ENCODE measurements at regions not wholly inside any gene's neighbourhood (a gene's known extent, or its start where the extent isn't known, plus 50 kb on each side); places are given as distances from the start of the nearest gene placed in this dataset.

DNA sequence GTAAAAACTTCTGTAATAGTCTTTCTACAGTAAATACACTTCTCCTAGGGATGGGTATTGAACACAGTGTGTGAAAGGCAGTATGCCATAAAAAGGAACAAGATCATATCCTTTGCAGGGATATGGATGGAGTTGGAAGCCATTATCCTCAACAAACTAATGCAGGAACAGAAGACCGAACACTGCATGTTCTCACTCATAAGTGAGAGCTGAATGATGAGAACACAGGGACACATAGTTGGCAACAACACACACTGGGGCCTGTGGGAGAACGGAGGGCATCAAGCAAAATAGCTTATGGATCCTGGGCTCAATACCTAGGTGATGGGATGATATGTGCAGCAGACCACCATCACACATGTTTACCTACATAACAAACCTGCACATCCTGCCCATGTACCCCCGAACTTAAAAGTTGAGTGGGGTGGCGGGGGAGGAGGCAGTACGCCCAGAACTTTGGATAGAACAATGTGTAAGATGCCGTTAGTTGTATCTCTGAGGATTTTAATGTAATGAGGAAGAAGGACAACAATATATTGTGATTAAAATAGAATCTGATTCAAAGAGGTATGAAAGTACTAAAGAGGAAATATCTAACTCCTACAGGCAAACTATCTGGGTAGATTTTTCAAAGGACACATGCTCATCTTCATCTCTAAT lies 183.2 kb downstream of the NDFIP2 start:
- no peak for DNase-seq (ENCODE audit: low spot score)

DNA sequence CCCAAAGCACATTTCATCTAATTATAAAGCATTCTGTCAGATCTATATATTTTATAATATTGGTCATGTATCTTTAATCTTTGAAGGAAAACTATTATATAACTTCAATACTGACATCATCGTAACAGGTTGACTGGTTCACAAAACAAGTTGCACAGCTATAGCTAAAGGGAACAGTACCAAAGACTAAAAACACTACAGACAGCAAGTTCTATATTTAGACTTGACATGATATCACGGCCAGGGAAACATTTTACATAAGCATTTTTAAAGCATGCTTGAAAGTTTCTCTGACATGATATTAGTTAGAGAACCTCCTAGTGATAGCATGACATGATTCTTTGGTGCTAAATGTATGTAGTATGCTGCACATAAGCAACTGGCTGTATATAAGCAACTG lies 182.5 kb downstream of the NDFIP2 start:
- DNase-seq (ENCODE audit: low spot score) = no peak

- DNase-seq (ENCODE audit: low spot score) = no peak
Observed at GRCh38 chr13:79662882-79663281, 181.9 kb downstream of the NDFIP2 start.

- DNase-seq (ENCODE audit: low spot score) = no peak
Observed at GRCh38 chr13:79660361-79660760, 179.4 kb downstream of the NDFIP2 start.

- no peak for DNase-seq (ENCODE audit: low spot score)
Observed at GRCh38 chr13:79659121-79659521, 178.2 kb downstream of the NDFIP2 start.

GRCh38 chr13:79658333-79658975 lies 177.5 kb downstream of the NDFIP2 start:
- no peak for DNase-seq (ENCODE audit: low spot score)

DNA sequence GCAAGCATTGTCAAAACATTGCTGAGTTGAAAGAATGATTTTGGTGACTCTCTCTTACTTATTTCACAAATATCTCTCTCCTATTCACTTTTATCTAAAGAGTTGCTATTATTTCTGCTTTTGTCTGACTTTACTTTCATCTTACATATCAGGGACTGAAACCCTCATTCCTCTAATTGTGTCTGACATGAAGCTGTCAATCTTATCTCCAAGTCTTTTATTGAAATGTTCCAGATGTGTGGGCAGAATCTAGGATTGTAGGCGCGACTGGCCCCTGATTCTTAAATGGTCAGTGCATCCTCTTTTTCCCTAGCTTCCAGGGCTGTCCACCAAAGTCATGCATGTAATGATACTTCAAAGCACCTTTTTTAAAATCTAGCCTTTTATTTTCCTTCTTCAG lies 174.6 kb downstream of the NDFIP2 start:
- no peak for DNase-seq (ENCODE audit: low spot score)

DNA sequence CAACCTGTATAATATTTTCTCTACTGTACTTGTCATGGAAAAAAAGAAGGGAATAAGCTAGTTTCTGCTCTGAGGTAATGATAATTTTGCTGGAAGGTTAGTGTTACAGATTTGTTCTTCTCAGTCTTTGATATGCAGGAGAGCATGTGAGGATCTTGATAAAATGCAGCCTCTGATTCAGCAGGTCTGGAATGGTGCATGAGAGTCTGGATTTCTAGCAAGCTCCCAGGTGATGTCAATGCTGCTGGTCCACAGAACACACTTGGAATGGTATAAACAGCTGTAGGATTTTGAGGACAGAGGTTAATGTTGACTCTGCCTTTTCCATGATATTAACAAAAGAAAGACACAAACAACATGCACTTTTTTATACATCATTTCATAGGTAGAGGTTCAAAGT lies 173.6 kb downstream of the NDFIP2 start:
- DNase-seq (ENCODE audit: low spot score) = no peak

DNA sequence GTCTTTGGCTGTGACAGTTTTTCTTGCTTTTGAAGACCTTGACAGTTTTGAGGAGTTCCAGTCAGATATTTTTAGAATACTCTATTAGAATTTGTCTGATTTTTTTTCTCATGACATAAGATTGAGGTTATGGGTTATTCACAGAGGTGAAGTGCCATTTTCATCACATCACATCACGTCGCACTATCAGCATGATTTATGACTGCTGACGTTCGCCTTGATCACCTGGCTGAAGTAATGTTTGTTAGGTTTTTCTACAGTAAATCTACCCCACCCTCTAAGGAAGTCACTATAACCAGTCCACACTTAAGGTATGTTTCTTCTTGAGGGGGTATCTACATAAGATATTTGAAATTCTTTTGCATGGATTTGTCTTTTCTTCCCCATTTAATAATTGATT lies 169.7 kb downstream of the NDFIP2 start:
- DNase-seq (ENCODE audit: low spot score) = no peak

DNA sequence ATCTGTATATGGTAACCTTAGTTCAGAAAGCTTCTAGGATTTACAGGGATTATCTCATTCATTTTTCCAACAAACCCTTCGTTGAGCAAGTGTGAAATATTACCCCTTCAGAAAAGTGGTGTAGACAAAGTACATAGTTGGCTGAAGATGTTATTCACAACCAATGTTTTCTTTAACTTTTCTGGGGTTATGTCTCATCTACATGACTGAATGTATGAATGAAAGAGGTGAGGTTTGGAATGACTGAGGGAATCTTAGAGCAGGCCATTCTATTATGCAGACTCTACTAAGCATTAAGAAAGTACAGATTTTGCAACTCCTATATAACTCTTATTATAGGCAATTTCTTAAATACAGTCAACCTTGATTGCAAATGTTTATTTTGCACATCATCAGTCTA lies 167.2 kb downstream of the NDFIP2 start:
- no peak for DNase-seq (ENCODE audit: low spot score)

DNA sequence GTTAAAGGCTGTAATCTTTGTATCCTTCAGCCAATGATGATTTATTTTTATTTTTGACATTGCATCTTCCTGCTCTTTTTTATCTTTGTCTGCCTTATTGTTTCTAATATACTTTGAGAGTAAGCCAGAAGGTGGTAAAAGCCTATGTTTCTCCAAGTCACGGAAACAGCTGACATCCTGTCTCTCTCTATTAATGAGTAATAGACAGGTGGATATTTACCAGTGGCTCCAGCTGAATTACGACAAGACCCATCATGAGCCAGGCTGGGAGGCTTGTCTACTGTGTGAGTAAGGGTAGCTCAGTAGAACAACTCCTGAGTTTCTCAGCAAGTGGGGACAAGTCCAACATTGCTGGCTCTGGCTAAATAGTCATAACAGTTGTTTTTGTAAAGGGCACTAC lies 166.6 kb downstream of the NDFIP2 start:
- DNase-seq (ENCODE audit: low spot score) = no peak

GRCh38 chr13:79646880-79647279 lies 165.9 kb downstream of the NDFIP2 start:
- DNase-seq (ENCODE audit: low spot score) = no peak

- DNase-seq (ENCODE audit: low spot score) = no peak
Observed at GRCh38 chr13:79645569-79645968, 164.6 kb downstream of the NDFIP2 start.

DNA sequence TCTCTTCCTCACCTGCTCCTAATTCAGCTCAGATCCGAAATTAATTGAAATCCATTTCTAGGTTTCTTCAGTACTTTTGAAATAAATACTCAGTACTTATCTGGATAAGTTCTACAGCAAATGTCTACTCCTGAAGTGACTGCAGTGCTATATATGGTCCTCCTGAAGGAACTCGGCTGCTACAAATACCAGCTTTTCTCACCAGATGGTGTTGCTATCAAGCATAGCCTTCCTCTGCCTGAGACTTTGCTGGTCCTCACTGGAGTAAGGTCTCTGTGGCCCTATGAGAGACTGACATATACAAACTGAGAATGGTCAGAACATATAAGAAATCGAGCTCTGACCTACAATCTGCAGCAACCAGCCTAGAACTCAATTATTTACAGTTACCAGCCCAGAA lies 161.6 kb downstream of the NDFIP2 start:
- no peak for DNase-seq (ENCODE audit: low spot score)

GRCh38 chr13:79637133-79637763 lies 156.3 kb downstream of the NDFIP2 start:
- DNase-seq (ENCODE audit: low spot score) = no peak

GRCh38 chr13:79631051-79631659 lies 150.2 kb downstream of the NDFIP2 start:
- DNase-seq (ENCODE audit: low spot score) = no peak

DNA sequence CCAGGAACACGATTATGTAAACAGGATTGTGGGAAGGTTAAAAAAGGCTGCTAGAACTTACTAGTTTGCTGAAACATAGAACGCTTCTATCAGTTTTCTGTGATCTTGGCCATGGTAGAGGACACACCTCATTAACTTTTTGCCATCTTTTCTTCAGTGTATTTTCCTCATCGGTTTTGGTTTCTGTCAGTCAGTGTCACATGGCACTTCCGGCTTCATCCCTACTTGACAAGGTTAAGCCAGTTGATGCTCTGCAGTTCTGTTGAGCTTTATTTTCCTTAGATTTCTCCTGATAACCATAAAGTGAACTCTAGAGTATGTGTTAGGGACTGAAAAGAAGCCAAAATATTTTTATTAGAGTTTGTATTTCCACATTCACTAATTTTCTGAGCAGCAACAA lies 147.5 kb downstream of the NDFIP2 start:
- DNase-seq (ENCODE audit: low spot score) = no peak

GRCh38 chr13:79626924-79627323 lies 146.0 kb downstream of the NDFIP2 start:
- DNase-seq (ENCODE audit: low spot score) = no peak

- no peak for DNase-seq (ENCODE audit: low spot score)
Observed at GRCh38 chr13:79625517-79625916, 144.6 kb downstream of the NDFIP2 start.

DNA sequence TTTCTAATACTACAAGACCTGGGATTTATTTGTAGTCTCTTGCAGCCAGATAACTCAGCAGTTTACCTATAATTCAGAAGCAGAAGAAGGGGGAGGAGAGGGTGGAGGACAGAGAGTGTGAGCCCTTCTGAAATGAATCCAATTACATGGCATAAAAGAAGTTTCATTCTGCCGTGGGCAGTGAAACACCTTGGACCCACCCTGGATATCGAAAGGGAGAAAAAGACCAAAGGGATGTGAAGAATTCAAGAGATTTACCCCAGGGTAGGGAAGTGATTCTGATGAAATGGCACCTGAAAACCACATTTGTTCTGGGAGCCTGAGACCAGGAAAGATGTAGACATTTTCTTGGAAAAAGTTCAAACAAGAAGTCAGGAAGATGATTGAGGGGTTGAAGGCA lies 140.9 kb downstream of the NDFIP2 start:
- DNase-seq (ENCODE audit: low spot score) = no peak

DNA sequence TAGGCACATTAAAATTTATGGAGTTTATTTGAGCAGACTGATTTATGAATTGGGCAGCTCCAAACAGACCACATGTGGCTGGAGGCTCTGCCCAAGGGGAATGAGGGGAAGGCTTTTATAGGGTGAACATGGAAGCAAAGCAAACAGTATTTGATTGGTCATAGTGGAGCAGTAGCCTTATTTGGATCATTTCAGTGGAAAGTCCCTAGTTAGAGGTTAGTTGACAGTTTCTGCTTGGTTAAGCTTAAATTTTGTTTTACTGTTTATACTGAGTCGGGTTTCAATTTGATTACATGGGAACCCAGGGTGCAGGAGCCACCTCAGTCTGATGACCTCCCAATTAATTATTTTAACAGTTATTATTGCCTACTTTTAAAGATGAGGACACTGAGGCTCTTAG lies 140.5 kb downstream of the NDFIP2 start:
- DNase-seq (ENCODE audit: low spot score) = no peak

DNA sequence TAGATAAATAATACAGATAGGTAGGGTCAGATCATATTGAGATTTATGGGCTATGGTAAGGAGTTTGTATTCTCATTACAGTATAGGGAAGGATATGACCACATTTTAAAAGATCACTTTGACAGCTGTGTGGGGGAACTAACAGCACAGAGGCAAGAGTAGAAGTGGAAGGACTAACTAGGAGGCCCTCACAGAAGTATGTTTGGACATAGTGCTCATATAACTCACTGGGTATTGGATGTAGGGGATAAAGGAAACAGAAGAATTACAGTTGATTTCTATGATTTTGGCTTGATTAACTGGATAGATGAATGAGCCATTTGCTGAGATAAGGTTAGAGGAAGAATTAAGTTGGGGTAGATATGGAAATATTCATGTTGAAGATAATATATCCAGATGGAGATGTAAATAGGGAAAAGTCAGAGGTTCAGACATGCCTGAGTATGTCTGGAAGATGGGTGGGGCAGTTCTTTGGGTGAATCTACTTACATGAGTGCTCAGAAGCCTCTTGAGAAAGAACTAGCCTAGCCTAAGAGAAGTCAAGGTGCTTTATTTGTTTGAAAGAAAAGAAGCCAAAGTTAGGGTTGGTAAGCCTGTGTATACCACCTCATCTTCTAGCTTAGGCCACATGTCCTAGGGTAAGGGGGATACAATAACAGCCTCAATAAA lies 133.4 kb downstream of the NDFIP2 start:
- no peak for DNase-seq (ENCODE audit: low spot score)

DNA sequence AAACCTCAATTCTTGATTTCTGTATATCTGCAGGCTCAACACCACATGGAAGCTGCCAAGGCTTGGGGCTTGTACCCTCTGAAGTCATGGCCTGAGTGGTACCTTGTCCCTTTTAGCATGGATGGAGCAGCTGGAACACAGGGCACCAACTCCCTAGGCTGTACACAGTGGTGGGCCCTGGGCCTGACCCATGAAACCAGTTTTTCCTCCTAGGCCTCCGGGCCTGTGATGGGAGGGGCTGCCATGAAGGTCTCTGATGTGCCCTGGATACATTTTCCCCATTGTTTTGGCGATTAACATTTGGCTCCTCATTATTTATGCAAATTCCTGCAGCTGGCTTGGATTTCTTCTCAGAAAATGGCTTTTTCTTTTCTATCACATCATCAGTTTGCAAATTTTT lies 131.6 kb downstream of the NDFIP2 start:
- DNase-seq (ENCODE audit: low spot score) = no peak

Data from activated CD4-positive, alpha-beta T cell treated with anti-CD3 and anti-CD28 coated beads, Interleukin-2, Interleukin-4, amounts not matched to agents 100 ng/mL and 50 ng/mL, durations not matched to agents 16 hours and 8 hours (primary cell).